ENCODE measurements at regions not wholly inside any gene's neighbourhood (a gene's known extent, or its start where the extent isn't known, plus 50 kb on each side); places are given as distances from the start of the nearest gene placed in this dataset.
A peak's percentile ranks its signal among the peaks of the same experiment; 100 is the strongest.

- DNase-seq: no peak
Measured at GRCh38 chr17:77670173-77670572, 288.3 kb upstream of the TNRC6C start.

- DNase-seq: no peak
Measured at GRCh38 chr17:77674358-77674757, 284.1 kb upstream of the TNRC6C start.

- no peak for DNase-seq
Measured at GRCh38 chr17:77675411-77675810, 283.1 kb upstream of the TNRC6C start.

GRCh38 chr17:77675816-77676215, 282.7 kb upstream of the TNRC6C start:
- no peak for DNase-seq

- DNase-seq: no peak
Measured at GRCh38 chr17:77676237-77676661, 282.3 kb upstream of the TNRC6C start.

GRCh38 chr17:77677211-77677610, 281.3 kb upstream of the TNRC6C start:
- DNase-seq: no peak

- DNase-seq: no peak
Measured at GRCh38 chr17:77677630-77678029, 280.9 kb upstream of the TNRC6C start.

- DNase-seq: no peak
Measured at GRCh38 chr17:77679589-77679988, 278.9 kb upstream of the TNRC6C start.

GRCh38 chr17:77681861-77682260, 276.6 kb upstream of the TNRC6C start:
- DNase-seq: peak; percentile 73

- no peak for DNase-seq
Measured at GRCh38 chr17:77684803-77685798, 273.4 kb upstream of the TNRC6C start.

GRCh38 chr17:77685881-77686486, 272.5 kb upstream of the TNRC6C start:
- no peak for DNase-seq

- no peak for DNase-seq
Measured at GRCh38 chr17:77686903-77687302, 271.6 kb upstream of the TNRC6C start.

GRCh38 chr17:77687417-77687816, 271.1 kb upstream of the TNRC6C start:
- DNase-seq: no peak

GRCh38 chr17:77687921-77688320, 270.6 kb upstream of the TNRC6C start:
- DNase-seq: no peak

- no peak for DNase-seq
Measured at GRCh38 chr17:77688369-77688768, 270.1 kb upstream of the TNRC6C start.

- no peak for DNase-seq
Measured at GRCh38 chr17:77690271-77691161, 268.0 kb upstream of the TNRC6C start.

GRCh38 chr17:77691216-77692085, 267.1 kb upstream of the TNRC6C start:
- DNase-seq: no peak

GRCh38 chr17:77692571-77693161, 265.8 kb upstream of the TNRC6C start:
- no peak for DNase-seq

- no peak for DNase-seq
Measured at GRCh38 chr17:77693301-77693700, 265.2 kb upstream of the TNRC6C start.

GRCh38 chr17:77693776-77694175, 264.7 kb upstream of the TNRC6C start:
- no peak for DNase-seq
